ENCODE measurements at regions not wholly inside any gene's neighbourhood (a gene's known extent, or its start where the extent isn't known, plus 50 kb on each side); places are given as distances from the start of the nearest gene placed in this dataset.

DNA sequence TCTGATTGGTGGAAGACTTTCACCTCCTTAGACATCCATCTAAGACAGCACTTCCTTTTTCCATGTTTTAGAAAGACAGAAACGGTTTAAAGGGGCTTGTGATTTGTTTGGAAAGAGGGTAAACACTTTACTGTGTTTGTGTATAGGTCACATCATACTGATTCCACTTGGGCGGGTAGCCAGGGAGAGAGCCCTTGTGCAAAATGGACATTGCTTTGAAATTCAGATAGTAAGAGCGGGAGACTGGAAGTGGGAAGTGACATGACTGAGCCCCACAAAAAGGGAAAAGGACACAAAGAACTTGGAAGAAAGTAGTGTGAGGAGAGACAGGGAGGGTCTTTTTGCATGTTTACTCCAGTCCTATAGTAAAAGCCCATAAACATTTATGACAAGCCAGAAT is 195.6 kb upstream of the CNTN4 start (continued):
- TF ChIP-seq NR4A1 (CRISPR knock-in tag; IDR thresholded peaks at IDR 0.05) (no peak), NR4A1 (tag; IDR thresholded peaks at IDR 0.05) (no peak), ZFP30 (CRISPR knock-in tag; IDR thresholded peaks at IDR 0.05; ENCODE audit: borderline replicate concordance) (no peak), ZNF766 (CRISPR knock-in tag; conservative IDR thresholded peaks at IDR 0.05) (no peak)

DNA sequence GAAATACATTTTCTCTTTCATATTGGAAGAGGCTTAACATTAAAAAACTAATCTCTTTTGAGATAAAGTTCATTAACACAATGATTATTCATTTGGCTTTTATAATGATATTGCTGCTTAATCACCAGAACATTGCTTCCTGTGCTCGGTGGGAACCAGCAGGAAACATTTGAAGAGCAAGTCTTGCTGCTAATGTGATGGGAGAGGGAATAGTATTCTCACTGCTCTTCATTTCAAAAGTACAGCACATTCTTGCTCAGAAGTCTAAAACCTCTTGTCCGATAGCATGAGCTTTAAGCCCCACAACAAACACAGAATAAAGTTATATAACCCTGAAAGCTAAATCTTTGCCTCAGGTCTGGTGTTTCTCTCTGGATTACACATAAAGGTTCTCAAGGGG is 190.8 kb upstream of the CNTN4 start:
- no peak overlapping the region for H3K4me2 ChIP-seq (ENCODE audit: insufficient read depth, low read length)
- no peaks in the 10 kb centered on the region for H3K79me2 ChIP-seq (ENCODE audit: control insufficient read depth, insufficient read depth, low read length)
- no peak overlapping the region for H3K4me3 ChIP-seq
- POLR2A ChIA-PET, result no interaction called here
- H3K36me3 ChIP-seq (ENCODE audit: control insufficient read depth, insufficient read depth, low read length), result no peaks in the 10 kb centered on the region
- no peak for DNase-seq (ENCODE audit: extremely low read depth in 1 of 4, low spot score in 3 of 4)
- no peaks in the 10 kb centered on the region for H3K4me1 ChIP-seq (replicated peaks in 1 of 2; ENCODE audit: control insufficient read depth in 2 of 2, insufficient read depth in 2 of 2, low read length in 2 of 2)
- in situ Hi-C loops (cut with MboI), result no loop called here
- WGBS (ENCODE audit: insufficient coverage, low coverage, missing lambda C conversion rate), result 0% methylated on average over 2 of the region's 2 CpGs
- FAIRE-seq, result no peak
- H3K9me3 ChIP-seq (replicated peaks; ENCODE audit: control insufficient read depth, insufficient read depth, low read depth, low read length), result no peaks in the 10 kb centered on the region; the same call in 1 of the 2 replicates
- no peaks in the 10 kb centered on the region for H3K27me3 ChIP-seq (ENCODE audit: control insufficient read depth in 2 of 2, insufficient read depth in 2 of 2, low read length in 2 of 2)
- no peaks in the 10 kb centered on the region for H4K20me1 ChIP-seq (replicated peaks; ENCODE audit: control insufficient read depth, insufficient read depth, low read length)
- intact Hi-C loops (cut with micrococcal nuclease), result no loop called here
- TF ChIP-seq STAT5B (CRISPR knock-in tag; IDR thresholded peaks at IDR 0.05), result no peak
- TF ChIP-seq ZNF143 (CRISPR knock-in tag; IDR thresholded peaks at IDR 0.05), result no peak
- no peak for TF ChIP-seq ZFPM2 (CRISPR knock-in tag; IDR thresholded peaks at IDR 0.05)
- no peak for TF ChIP-seq ZNF316 (IDR thresholded peaks at IDR 0.05)
- TF ChIP-seq RAD51 (IDR thresholded peaks at IDR 0.05; ENCODE audit: borderline replicate concordance, low read depth), result no peak
- no peak for TF ChIP-seq SETDB1 (IDR thresholded peaks at IDR 0.05; ENCODE audit: low read length)
- TF ChIP-seq, protein P1, sequence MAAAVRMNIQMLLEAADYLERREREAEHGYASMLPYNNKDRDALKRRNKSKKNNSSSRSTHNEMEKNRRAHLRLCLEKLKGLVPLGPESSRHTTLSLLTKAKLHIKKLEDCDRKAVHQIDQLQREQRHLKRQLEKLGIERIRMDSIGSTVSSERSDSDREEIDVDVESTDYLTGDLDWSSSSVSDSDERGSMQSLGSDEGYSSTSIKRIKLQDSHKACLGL (CRISPR knock-in tag; IDR thresholded peaks at IDR 0.05; ENCODE audit: borderline replicate concordance, poor library complexity, severe bottlenecking), result no peak
- no peak for TF ChIP-seq SLC30A9 (CRISPR knock-in tag; IDR thresholded peaks at IDR 0.05)
- no peak for TF ChIP-seq ZNF224 (CRISPR knock-in tag; IDR thresholded peaks at IDR 0.05)
- TF ChIP-seq, protein P2, sequence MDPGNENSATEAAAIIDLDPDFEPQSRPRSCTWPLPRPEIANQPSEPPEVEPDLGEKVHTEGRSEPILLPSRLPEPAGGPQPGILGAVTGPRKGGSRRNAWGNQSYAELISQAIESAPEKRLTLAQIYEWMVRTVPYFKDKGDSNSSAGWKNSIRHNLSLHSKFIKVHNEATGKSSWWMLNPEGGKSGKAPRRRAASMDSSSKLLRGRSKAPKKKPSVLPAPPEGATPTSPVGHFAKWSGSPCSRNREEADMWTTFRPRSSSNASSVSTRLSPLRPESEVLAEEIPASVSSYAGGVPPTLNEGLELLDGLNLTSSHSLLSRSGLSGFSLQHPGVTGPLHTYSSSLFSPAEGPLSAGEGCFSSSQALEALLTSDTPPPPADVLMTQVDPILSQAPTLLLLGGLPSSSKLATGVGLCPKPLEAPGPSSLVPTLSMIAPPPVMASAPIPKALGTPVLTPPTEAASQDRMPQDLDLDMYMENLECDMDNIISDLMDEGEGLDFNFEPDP (CRISPR knock-in tag; IDR thresholded peaks at IDR 0.05), result no peak
- no peak for TF ChIP-seq TSC22D4 (tag; IDR thresholded peaks at IDR 0.05)
- no peak for TF ChIP-seq SP1 (CRISPR knock-in tag; IDR thresholded peaks at IDR 0.05)
- TF ChIP-seq ZNF384 (IDR thresholded peaks at IDR 0.05; ENCODE audit: low read depth, low read length), result no peak
- TF ChIP-seq, protein P3, sequence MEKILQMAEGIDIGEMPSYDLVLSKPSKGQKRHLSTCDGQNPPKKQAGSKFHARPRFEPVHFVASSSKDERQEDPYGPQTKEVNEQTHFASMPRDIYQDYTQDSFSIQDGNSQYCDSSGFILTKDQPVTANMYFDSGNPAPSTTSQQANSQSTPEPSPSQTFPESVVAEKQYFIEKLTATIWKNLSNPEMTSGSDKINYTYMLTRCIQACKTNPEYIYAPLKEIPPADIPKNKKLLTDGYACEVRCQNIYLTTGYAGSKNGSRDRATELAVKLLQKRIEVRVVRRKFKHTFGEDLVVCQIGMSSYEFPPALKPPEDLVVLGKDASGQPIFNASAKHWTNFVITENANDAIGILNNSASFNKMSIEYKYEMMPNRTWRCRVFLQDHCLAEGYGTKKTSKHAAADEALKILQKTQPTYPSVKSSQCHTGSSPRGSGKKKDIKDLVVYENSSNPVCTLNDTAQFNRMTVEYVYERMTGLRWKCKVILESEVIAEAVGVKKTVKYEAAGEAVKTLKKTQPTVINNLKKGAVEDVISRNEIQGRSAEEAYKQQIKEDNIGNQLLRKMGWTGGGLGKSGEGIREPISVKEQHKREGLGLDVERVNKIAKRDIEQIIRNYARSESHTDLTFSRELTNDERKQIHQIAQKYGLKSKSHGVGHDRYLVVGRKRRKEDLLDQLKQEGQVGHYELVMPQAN (IDR thresholded peaks at IDR 0.05; ENCODE audit: borderline replicate concordance), result no peak
- no peak for TF ChIP-seq KLF13 (tag; IDR thresholded peaks at IDR 0.05; ENCODE audit: borderline replicate concordance, low read depth)
- no TSS peak for BruUV-seq (replicated peaks)
- CTCF ChIA-PET (ENCODE audit: low intra/inter-chr PET ratio), result no interaction called here
- ATAC-seq, result no peak
- H2AFZ ChIP-seq (ENCODE audit: low read depth, low read length), result no peak overlapping the region
- no peaks in the 10 kb centered on the region for H3K9me1 ChIP-seq (ENCODE audit: control insufficient read depth, insufficient read depth, low read length)
- no peak overlapping the region for H3K27ac ChIP-seq (ENCODE audit: extremely low read depth, low read depth, low read length)
- H3K9ac ChIP-seq (ENCODE audit: insufficient read depth in 1 of 2, low read depth in 2 of 2, low read length in 2 of 2), result no peak overlapping the region
